ENCODE measurements at regions not wholly inside any gene's neighbourhood (a gene's known extent, or its start where the extent isn't known, plus 50 kb on each side); places are given as distances from the start of the nearest gene placed in this dataset.

DNA sequence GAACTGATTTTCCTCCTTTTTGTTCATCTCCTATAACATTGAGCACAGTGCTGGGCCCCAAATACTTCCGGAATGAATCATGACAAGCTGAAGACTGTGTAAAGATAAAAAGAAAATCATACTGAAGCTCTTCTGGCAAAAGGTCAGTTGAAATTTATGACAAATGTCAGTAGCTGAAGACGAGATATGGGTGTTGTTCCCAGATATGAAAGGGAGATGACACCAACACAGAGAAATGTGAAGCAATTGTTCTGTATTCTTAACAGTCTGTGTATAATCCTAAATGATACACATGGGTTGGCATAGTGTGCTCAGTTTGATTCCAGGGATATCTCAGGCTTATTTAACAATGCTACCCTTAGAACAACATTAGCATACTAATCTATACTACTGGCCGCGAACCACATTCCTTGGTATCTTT, 170.5 kb upstream of the PITX2 start:
- no peaks in the 10 kb centered on the region for H3K4me1 Mint-ChIP-seq
- no peak for DNase-seq
- ATAC-seq (replicated peaks), result no peak
- no peaks in the 10 kb centered on the region for H3K9me3 Mint-ChIP-seq
- H3K27ac Mint-ChIP-seq, result no peak overlapping the region
- H3K27me3 Mint-ChIP-seq, result no peaks in the 10 kb centered on the region
- no peak overlapping the region for H3K4me3 Mint-ChIP-seq
- H3K36me3 Mint-ChIP-seq, result no peaks in the 10 kb centered on the region

- no peaks in the 10 kb centered on the region for H3K36me3 Mint-ChIP-seq
- H3K4me1 Mint-ChIP-seq, result no peaks in the 10 kb centered on the region
- ATAC-seq (replicated peaks), result no peak
- no peak for DNase-seq
- H3K27me3 Mint-ChIP-seq, result peaks cover 0 to 5% of the 10 kb centered on the region in 2 donors
- no peak overlapping the region for H3K4me3 Mint-ChIP-seq
- H3K9me3 Mint-ChIP-seq, result no peaks in the 10 kb centered on the region
- H3K27ac Mint-ChIP-seq, result no peak overlapping the region
These were observed 171.1 kb upstream of the PITX2 start for GRCh38 chr4:110793890-110794554.

GRCh38 chr4:110795971-110796370, 173.1 kb upstream of the PITX2 start:
- no peak for DNase-seq
- Mint-ChIP-seq H3K4me3 (no peak overlapping the region), H3K9me3 (peaks cover 0 to 2% of the 10 kb centered on the region in 2 donors), H3K36me3 (no peaks in the 10 kb centered on the region), H3K27me3 (peaks cover 0 to 5% of the 10 kb centered on the region in 2 donors), H3K4me1 (no peaks in the 10 kb centered on the region), H3K27ac (no peak overlapping the region)
- ATAC-seq (replicated peaks), result no peak

DNA sequence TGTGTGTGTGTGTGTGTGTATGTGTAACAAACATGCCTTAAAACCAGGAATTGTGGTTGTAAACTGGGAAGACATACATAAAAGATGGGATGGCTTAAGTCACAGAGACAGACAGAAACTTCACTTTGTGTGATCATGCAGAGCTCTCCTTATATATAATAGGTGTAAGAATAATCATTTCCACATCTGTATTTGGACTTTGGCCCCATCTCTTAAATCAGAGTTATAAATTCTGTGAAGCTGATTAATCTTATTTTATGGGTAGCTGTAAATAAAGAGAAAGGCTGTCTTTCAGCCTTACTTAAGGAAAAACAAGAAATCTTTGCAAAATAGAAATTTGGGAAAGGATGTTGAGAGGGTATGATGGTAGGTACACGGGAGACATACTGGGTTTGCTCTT, 174.6 kb upstream of the PITX2 start:
- no peaks in the 10 kb centered on the region for H3K4me1 Mint-ChIP-seq

GRCh38 chr4:110798687-110799086, 175.8 kb upstream of the PITX2 start:
- peaks cover 0 to 5% of the 10 kb centered on the region in 2 donors for H3K27me3 Mint-ChIP-seq
- no peaks in the 10 kb centered on the region for H3K4me1 Mint-ChIP-seq
- H3K4me3 Mint-ChIP-seq, result no peak overlapping the region
- no peaks in the 10 kb centered on the region for H3K36me3 Mint-ChIP-seq
- no peak for DNase-seq
- no peak overlapping the region for H3K27ac Mint-ChIP-seq
- no peak for ATAC-seq (replicated peaks)
- H3K9me3 Mint-ChIP-seq, result peaks cover 0 to 2% of the 10 kb centered on the region in 2 donors

More for the DNA sequence above, 174.6 kb upstream of the PITX2 start:
- ATAC-seq (replicated peaks), result no peak
- H3K27ac Mint-ChIP-seq, result no peak overlapping the region
- no peaks in the 10 kb centered on the region for H3K36me3 Mint-ChIP-seq
- no peak for DNase-seq
- peaks cover 0 to 2% of the 10 kb centered on the region in 2 donors for H3K9me3 Mint-ChIP-seq
- peaks cover 0 to 5% of the 10 kb centered on the region in 2 donors for H3K27me3 Mint-ChIP-seq
- H3K4me3 Mint-ChIP-seq, result no peak overlapping the region

GRCh38 chr4:110799211-110799610, 176.3 kb upstream of the PITX2 start:
- Mint-ChIP-seq H3K4me1 (no peaks in the 10 kb centered on the region), H3K36me3 (no peaks in the 10 kb centered on the region), H3K9me3 (peaks cover 0 to 2% of the 10 kb centered on the region in 2 donors), H3K27ac (no peak overlapping the region), H3K27me3 (peaks cover 0 to 5% of the 10 kb centered on the region in 2 donors), H3K4me3 (no peak overlapping the region)
- DNase-seq (no peak), ATAC-seq (replicated peaks) (no peak)

- H3K27ac Mint-ChIP-seq, result no peak overlapping the region
- H3K36me3 Mint-ChIP-seq, result no peaks in the 10 kb centered on the region
- peaks cover 0 to 2% of the 10 kb centered on the region in 2 donors for H3K9me3 Mint-ChIP-seq
- ATAC-seq (replicated peaks) (no peak), DNase-seq (no peak)
- H3K27me3 Mint-ChIP-seq, result peaks cover 0 to 5% of the 10 kb centered on the region in 2 donors
- no peak overlapping the region for H3K4me3 Mint-ChIP-seq
- no peaks in the 10 kb centered on the region for H3K4me1 Mint-ChIP-seq
These were observed 178.7 kb upstream of the PITX2 start for GRCh38 chr4:110801591-110801990.

- H3K27me3 Mint-ChIP-seq, result no peaks in the 10 kb centered on the region
- H3K27ac Mint-ChIP-seq, result no peak overlapping the region
- no peak for ATAC-seq (replicated peaks)
- H3K4me3 Mint-ChIP-seq, result no peak overlapping the region
- H3K4me1 Mint-ChIP-seq, result no peaks in the 10 kb centered on the region
- H3K36me3 Mint-ChIP-seq, result no peaks in the 10 kb centered on the region
- H3K9me3 Mint-ChIP-seq, result peaks cover 0 to 1% of the 10 kb centered on the region in 2 donors
- no peak for DNase-seq
These were observed 185.5 kb upstream of the PITX2 start for GRCh38 chr4:110808351-110808878.

DNA sequence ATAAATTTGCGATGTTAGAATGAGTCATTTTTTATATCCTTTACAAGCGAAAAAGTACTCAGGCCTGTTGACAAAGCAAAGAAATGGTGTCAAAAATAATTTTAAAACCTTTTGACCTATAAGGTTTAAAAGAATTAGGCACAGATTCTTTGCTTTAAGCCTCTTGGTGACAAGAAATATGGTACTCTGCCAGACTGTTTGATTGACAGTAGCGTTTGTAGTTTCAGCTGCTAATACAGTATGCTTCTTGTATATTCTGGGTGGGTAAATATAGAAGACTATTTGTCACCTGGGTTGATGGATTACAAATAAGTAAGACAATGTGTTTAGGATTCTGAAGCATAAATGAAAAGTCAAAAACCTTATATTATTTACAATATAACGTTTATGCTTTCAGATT, 193.1 kb upstream of the PITX2 start:
- Mint-ChIP-seq H3K4me3 (no peak overlapping the region), H3K27me3 (no peaks in the 10 kb centered on the region), H3K36me3 (no peaks in the 10 kb centered on the region), H3K4me1 (no peaks in the 10 kb centered on the region), H3K9me3 (no peaks in the 10 kb centered on the region), H3K27ac (no peak overlapping the region)
- no peak for ATAC-seq (replicated peaks)
- no peak for DNase-seq

- ATAC-seq (replicated peaks) (no peak), DNase-seq (no peak)
- Mint-ChIP-seq H3K36me3 (no peaks in the 10 kb centered on the region), H3K27me3 (no peaks in the 10 kb centered on the region), H3K9me3 (no peaks in the 10 kb centered on the region), H3K4me1 (no peaks in the 10 kb centered on the region), H3K27ac (no peak overlapping the region), H3K4me3 (no peak overlapping the region)
These were observed 193.5 kb upstream of the PITX2 start for GRCh38 chr4:110816367-110816766.

DNA sequence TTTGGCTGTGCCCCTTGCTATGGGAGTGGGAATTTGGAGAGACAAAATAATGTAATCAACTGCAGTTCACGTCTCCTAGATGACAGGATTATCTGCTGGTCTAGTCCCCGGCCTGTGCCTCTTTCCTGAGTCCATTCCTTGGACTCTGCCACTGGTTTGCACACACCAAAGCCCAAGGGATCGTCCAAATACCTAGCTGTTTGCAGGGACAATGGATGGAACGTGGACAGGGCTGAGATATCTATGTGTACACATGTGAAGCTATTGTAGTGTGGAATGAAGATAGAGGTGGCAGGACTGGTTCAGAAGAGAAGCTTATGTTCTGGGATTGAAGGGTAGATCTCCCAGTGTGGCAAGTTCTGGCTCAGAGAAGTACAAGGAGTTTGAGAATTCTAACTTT, 198.3 kb upstream of the PITX2 start:
- H3K4me3 Mint-ChIP-seq, result no peak overlapping the region
- no peak overlapping the region for H3K27ac Mint-ChIP-seq
- H3K9me3 Mint-ChIP-seq, result peaks cover 2 to 6% of the 10 kb centered on the region in 2 donors
- H3K4me1 Mint-ChIP-seq, result no peaks in the 10 kb centered on the region
- ATAC-seq (replicated peaks) (no peak), DNase-seq (no peak)
- H3K27me3 Mint-ChIP-seq, result no peaks in the 10 kb centered on the region
- H3K36me3 Mint-ChIP-seq, result no peaks in the 10 kb centered on the region

- H3K27me3 Mint-ChIP-seq, result no peaks in the 10 kb centered on the region
- DNase-seq (no peak), ATAC-seq (replicated peaks) (no peak)
- no peaks in the 10 kb centered on the region for H3K4me1 Mint-ChIP-seq
- no peak overlapping the region for H3K4me3 Mint-ChIP-seq
- no peaks in the 10 kb centered on the region for H3K36me3 Mint-ChIP-seq
- peaks cover 2 to 6% of the 10 kb centered on the region in 2 donors for H3K9me3 Mint-ChIP-seq
- no peak overlapping the region for H3K27ac Mint-ChIP-seq
These were observed 200.4 kb upstream of the PITX2 start for GRCh38 chr4:110823251-110823650.

- DNase-seq (no peak), ATAC-seq (replicated peaks) (no peak)
- H3K36me3 Mint-ChIP-seq, result no peaks in the 10 kb centered on the region
- no peak overlapping the region for H3K27ac Mint-ChIP-seq
- no peaks in the 10 kb centered on the region for H3K27me3 Mint-ChIP-seq
- H3K4me1 Mint-ChIP-seq, result no peaks in the 10 kb centered on the region
- peaks cover 4 to 6% of the 10 kb centered on the region in 2 donors for H3K9me3 Mint-ChIP-seq
- H3K4me3 Mint-ChIP-seq, result no peak overlapping the region
These were observed 201.5 kb upstream of the PITX2 start for GRCh38 chr4:110824344-110824743.

GRCh38 chr4:110826656-110827055, 203.8 kb upstream of the PITX2 start:
- no peaks in the 10 kb centered on the region for H3K4me1 Mint-ChIP-seq
- DNase-seq, result no peak
- H3K9me3 Mint-ChIP-seq, result peaks cover 4 to 6% of the 10 kb centered on the region in 2 donors
- H3K27ac Mint-ChIP-seq, result no peak overlapping the region
- H3K27me3 Mint-ChIP-seq, result no peaks in the 10 kb centered on the region
- no peak for ATAC-seq (replicated peaks)
- no peaks in the 10 kb centered on the region for H3K36me3 Mint-ChIP-seq
- no peak overlapping the region for H3K4me3 Mint-ChIP-seq

DNA sequence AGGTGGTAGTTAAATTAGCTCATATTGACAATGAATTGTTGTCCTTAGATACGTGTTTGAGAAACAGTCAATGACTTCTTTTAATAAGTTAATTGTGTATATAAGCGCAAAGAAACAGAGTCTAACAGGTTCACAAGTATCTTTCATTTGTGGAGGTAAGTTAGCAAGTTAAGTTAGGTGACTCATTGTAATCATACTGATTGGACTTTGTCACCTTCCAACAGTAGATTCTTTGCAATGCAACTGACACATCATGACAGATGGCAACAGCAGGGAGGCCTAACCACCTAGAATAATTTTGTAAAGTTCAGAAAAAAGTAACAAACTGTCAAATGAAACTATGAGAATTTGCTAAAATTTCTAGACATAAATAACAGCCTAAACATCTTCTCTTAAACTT, 207.6 kb upstream of the PITX2 start:
- ATAC-seq (replicated peaks) (no peak), DNase-seq (no peak)
- Mint-ChIP-seq H3K36me3 (no peaks in the 10 kb centered on the region), H3K9me3 (peaks cover under 1 to 2% of the 10 kb centered on the region in 2 donors), H3K4me3 (no peak overlapping the region), H3K4me1 (no peaks in the 10 kb centered on the region), H3K27me3 (no peaks in the 10 kb centered on the region), H3K27ac (no peak overlapping the region)

All from stimulated activated naive B cell treated with anti-CD40 and anti-IgM and Interleukin-4, amounts not matched to agents 10 μg/mL and 1 μg/mL and 100 μg/mL, for 72 hours (primary cell).